Caco-2 (cell line): ENCODE measurements at regions not wholly inside any gene's neighbourhood (a gene's known extent, or its start where the extent isn't known, plus 50 kb on each side); places are given as distances from the start of the nearest gene placed in this dataset.

Source experiments
- BruUV-seq: library from RNA; stranded (reverse); fragments of 400-500 nt; replicated peaks from 2 replicates; lab custom pipeline; 2021; lab: Mats Ljungman, UMichigan
- CTCF ChIA-PET: fragments of 300-600 bp; sonication (Branson Sonifier 250); formaldehyde crosslinking; loops from one replicate; lab custom pipeline; 2022; ENCODE audit warnings: antibody characterized with exemption; lab: Charles Lee
- POLR2A ChIA-PET: fragments of 300-600 bp; sonication (Branson Sonifier 250); formaldehyde crosslinking; loops from one replicate; lab custom pipeline; 2022; ENCODE audit warnings: antibody characterized with exemption; lab: Charles Lee
- DNase-seq, 2 experiments: peaks; one replicate each; pipeline versions ENCODE4 v3.0.0 to v3.0.0-alpha.2; 2020 to 2022
- H3K27me3 ChIP-seq: replicated peaks from 2 replicates; pipeline ENCODE4 v1.6.0; 2011; ENCODE audit warnings: low read length; ENCODE audit not compliant: control insufficient read depth, insufficient read depth
- H3K36me3 ChIP-seq: 2 replicates; pipeline ENCODE4 v1.5.1; 2011; ENCODE audit warnings: low read length; ENCODE audit not compliant: control insufficient read depth, insufficient read depth
- H3K4me1 ChIP-seq: fragments of 250-450 bp; sonication (Bioruptor Pico); 2 replicates; pipeline ENCODE4 v1.5.1; 2020; ENCODE audit warnings: mild to moderate bottlenecking
- H3K4me3 ChIP-seq: 2 replicates; pipeline ENCODE4 v1.5.1; 2011; ENCODE audit warnings: low read depth, mild to moderate bottlenecking, control low read depth, low read length
- H3K9me3 ChIP-seq: fragments of 250-450 bp; sonication (Bioruptor Pico); 2 replicates; pipeline ENCODE4 v1.5.1; 2020; ENCODE audit warnings: mild to moderate bottlenecking, moderate library complexity
- H3K27ac Mint-ChIP-seq: one replicate; pipeline ENCODE4 v1.8.0; 2022; ENCODE audit warnings: mixed read lengths; ENCODE audit not compliant: unreplicated experiment
- H3K27me3 Mint-ChIP-seq: one replicate; pipeline ENCODE4 v1.8.0; 2022; ENCODE audit warnings: mixed read lengths; ENCODE audit not compliant: insufficient read depth, unreplicated experiment
- H3K36me3 Mint-ChIP-seq: one replicate; pipeline ENCODE4 v1.8.0; 2022; ENCODE audit warnings: mild to moderate bottlenecking, mixed read lengths; ENCODE audit not compliant: insufficient read depth, unreplicated experiment
- H3K4me1 Mint-ChIP-seq: one replicate; pipeline ENCODE4 v1.8.0; 2022; ENCODE audit warnings: low read depth, mixed read lengths; ENCODE audit not compliant: unreplicated experiment
- H3K4me3 Mint-ChIP-seq: one replicate; pipeline ENCODE4 v1.8.0; 2022; ENCODE audit warnings: mild to moderate bottlenecking, moderate library complexity, mixed read lengths; ENCODE audit not compliant: unreplicated experiment
- H3K9me3 Mint-ChIP-seq: one replicate; pipeline ENCODE4 v1.8.0; 2022; ENCODE audit warnings: mixed read lengths; ENCODE audit not compliant: unreplicated experiment
- intact Hi-C: fragments of 100-400 bp; cut with micrococcal nuclease; formaldehyde crosslinking; loops from one replicate; pipeline ENCODE4 v1.10.0; 2022; ENCODE audit not compliant: unreplicated experiment
- TF ChIP-seq, protein P1 (sequence below), 2 experiments: fragments of 200-600 bp in 1 of 2; IDR thresholded peaks; 1 replicate in 1 of 2; 2 replicates in 1 of 2; pipeline versions ENCODE4 v1.5.1 to v1.8.0; 2011 to 2022; ENCODE audit warnings: antibody characterized with exemption in 1 of 2, control low read depth in 1 of 2, inconsistent platforms in 1 of 2, low read depth in 1 of 2, low read length in 1 of 2, mild to moderate bottlenecking in 1 of 2, moderate library complexity in 1 of 2; ENCODE audit not compliant: insufficient read depth in 1 of 2, severe bottlenecking in 1 of 2, unreplicated experiment in 1 of 2

DNA sequence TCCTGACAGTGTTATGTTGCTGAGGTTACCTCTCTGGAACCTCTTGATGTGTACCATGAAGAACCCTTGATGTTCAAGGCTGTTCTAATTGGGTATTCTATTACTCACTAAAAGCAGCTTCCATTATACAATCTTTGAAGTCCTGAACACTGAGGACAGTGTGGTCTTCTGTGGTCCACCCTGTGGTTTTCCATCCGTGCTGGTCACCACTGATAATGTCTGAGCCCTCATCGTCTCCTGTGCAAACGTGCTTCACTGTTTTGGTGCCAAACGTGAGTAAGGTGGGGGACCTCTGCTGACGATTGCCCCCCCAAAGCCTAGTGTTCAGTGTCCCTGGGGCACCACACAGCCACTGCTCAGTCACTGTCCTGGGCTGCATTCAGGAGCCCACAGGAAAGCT is 259.7 kb upstream of the ANKRD55 start:
- Mint-ChIP-seq H3K9me3 (no peaks in the 10 kb centered on the region), H3K4me1 (peaks cover 19% of the 10 kb centered on the region), H3K36me3 (no peaks in the 10 kb centered on the region), H3K4me3 (no peak overlapping the region), H3K27ac (no peak overlapping the region), H3K27me3 (no peaks in the 10 kb centered on the region)
- CTCF ChIA-PET = no interaction called here
- Histone ChIP-seq H3K9me3 (peaks cover 14% of the 10 kb centered on the region), H3K27me3 (no peaks in the 10 kb centered on the region), H3K4me1 (peaks cover 35% of the 10 kb centered on the region), H3K36me3 (no peaks in the 10 kb centered on the region), H3K4me3 (no peak overlapping the region)
- no TSS peak for BruUV-seq
- intact Hi-C loops = no loop called here
- POLR2A ChIA-PET = no interaction called here
- no peak for DNase-seq
- TF ChIP-seq, protein P1, sequence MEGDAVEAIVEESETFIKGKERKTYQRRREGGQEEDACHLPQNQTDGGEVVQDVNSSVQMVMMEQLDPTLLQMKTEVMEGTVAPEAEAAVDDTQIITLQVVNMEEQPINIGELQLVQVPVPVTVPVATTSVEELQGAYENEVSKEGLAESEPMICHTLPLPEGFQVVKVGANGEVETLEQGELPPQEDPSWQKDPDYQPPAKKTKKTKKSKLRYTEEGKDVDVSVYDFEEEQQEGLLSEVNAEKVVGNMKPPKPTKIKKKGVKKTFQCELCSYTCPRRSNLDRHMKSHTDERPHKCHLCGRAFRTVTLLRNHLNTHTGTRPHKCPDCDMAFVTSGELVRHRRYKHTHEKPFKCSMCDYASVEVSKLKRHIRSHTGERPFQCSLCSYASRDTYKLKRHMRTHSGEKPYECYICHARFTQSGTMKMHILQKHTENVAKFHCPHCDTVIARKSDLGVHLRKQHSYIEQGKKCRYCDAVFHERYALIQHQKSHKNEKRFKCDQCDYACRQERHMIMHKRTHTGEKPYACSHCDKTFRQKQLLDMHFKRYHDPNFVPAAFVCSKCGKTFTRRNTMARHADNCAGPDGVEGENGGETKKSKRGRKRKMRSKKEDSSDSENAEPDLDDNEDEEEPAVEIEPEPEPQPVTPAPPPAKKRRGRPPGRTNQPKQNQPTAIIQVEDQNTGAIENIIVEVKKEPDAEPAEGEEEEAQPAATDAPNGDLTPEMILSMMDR (IDR thresholded peaks at IDR 0.05; ENCODE audit: insufficient read depth in 1 of 2, low read depth in 1 of 2, low read length in 1 of 2, severe bottlenecking in 1 of 2, unreplicated experiment in 1 of 2) = no peak

DNA sequence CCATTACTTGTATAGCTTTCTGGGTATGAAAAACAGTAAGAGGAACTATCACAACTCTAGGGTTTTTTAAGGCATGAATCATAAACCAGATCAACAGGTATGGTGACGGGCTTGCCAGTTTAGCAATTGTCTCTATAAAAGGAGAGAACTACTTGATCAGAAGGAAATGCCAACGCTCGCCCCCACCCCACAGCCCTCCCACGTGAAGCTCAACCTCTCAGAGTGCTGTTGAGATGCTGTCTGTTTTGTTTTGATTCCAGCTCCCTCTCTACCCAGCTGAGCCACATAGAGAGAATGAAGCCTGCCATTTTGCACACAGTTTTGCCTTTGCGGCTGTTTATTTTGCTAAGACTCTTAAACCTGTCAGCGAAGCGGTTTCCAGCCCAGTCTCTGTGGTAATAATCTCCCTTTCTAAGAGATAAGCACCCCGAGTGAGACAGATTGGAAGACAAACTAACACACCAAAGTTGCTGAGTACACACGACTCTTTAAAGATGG is 257.9 kb upstream of the ANKRD55 start:
- intact Hi-C loops = no loop called here
- H3K4me1 Mint-ChIP-seq = peaks cover 13% of the 10 kb centered on the region
- peak; percentile 36 to 56 for DNase-seq
- H3K27me3 Mint-ChIP-seq = no peaks in the 10 kb centered on the region
- Histone ChIP-seq H3K9me3 (peaks cover 29% of the 10 kb centered on the region), H3K4me1 (peaks cover 35% of the 10 kb centered on the region), H3K36me3 (no peaks in the 10 kb centered on the region), H3K4me3 (no peak overlapping the region), H3K27me3 (no peaks in the 10 kb centered on the region)
- ChIA-PET POLR2A (interaction anchor here (0.5 to 0.6 kb wide), 2 partner anchors 14 to 148 kb away, joined by 3 to 5 read pairs; no protein-coding TSS in a partner anchor), CTCF (interaction anchor here (0.6 to 0.8 kb wide), 2 partner anchors 43 to 347 kb away, joined by 3 read pairs; no protein-coding TSS in a partner anchor)
- H3K9me3 Mint-ChIP-seq = peaks cover 10% of the 10 kb centered on the region
- peak overlapping the region; percentile 52 for H3K4me3 Mint-ChIP-seq
- TF ChIP-seq, protein P1 (IDR thresholded peaks at IDR 0.05; ENCODE audit: insufficient read depth in 1 of 2, low read depth in 1 of 2, low read length in 1 of 2, severe bottlenecking in 1 of 2, unreplicated experiment in 1 of 2) = no peak
- H3K36me3 Mint-ChIP-seq = no peaks in the 10 kb centered on the region
- BruUV-seq = no TSS peak
- H3K27ac Mint-ChIP-seq = peak overlapping the region; percentile 83

DNA sequence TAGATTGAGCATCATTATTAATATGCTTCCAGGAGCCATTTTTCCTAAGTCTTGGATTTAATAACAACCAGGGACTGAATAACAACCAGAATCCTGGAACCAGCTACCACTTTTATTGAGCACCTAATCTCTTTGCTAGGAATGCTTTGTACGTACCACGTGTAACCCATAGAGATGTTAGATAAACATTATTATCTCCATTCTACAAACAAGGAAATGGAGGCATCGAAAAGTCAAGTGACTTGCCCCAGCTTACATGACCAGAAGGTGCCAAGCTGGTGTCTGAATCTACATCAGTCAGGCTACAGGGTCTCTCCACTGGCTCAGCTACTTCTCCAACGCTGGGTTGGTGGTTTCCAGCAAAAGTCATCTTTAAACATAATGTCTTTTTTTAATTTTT is 256.1 kb upstream of the ANKRD55 start:
- intact Hi-C loops = loop anchor here (10.0 kb wide), 1 partner anchor 84 kb away; no protein-coding TSS in a partner anchor
- H3K27ac Mint-ChIP-seq = no peak overlapping the region
- BruUV-seq = no TSS peak

More for the DNA sequence above, 256.1 kb upstream of the ANKRD55 start:
- CTCF ChIA-PET = interaction anchor here (0.6 kb wide), 1 partner anchor 106 kb away, joined by 4 read pairs; no protein-coding TSS in a partner anchor
- peaks cover 10% of the 10 kb centered on the region for H3K9me3 Mint-ChIP-seq
- Histone ChIP-seq H3K4me1 (peaks cover 35% of the 10 kb centered on the region), H3K36me3 (no peaks in the 10 kb centered on the region), H3K4me3 (no peak overlapping the region), H3K9me3 (peaks cover 29% of the 10 kb centered on the region), H3K27me3 (no peaks in the 10 kb centered on the region)
- H3K27me3 Mint-ChIP-seq = no peaks in the 10 kb centered on the region
- peaks cover 13% of the 10 kb centered on the region for H3K4me1 Mint-ChIP-seq
- POLR2A ChIA-PET = no interaction called here
- no peaks in the 10 kb centered on the region for H3K36me3 Mint-ChIP-seq
- no peak overlapping the region for H3K4me3 Mint-ChIP-seq
- TF ChIP-seq, protein P1 (IDR thresholded peaks at IDR 0.05; ENCODE audit: insufficient read depth in 1 of 2, low read depth in 1 of 2, low read length in 1 of 2, severe bottlenecking in 1 of 2, unreplicated experiment in 1 of 2) = no peak
- DNase-seq = no peak
